ENCODE measurements at regions not wholly inside any gene's neighbourhood (a gene's known extent, or its start where the extent isn't known, plus 50 kb on each side); places are given as distances from the start of the nearest gene placed in this dataset.

DNA sequence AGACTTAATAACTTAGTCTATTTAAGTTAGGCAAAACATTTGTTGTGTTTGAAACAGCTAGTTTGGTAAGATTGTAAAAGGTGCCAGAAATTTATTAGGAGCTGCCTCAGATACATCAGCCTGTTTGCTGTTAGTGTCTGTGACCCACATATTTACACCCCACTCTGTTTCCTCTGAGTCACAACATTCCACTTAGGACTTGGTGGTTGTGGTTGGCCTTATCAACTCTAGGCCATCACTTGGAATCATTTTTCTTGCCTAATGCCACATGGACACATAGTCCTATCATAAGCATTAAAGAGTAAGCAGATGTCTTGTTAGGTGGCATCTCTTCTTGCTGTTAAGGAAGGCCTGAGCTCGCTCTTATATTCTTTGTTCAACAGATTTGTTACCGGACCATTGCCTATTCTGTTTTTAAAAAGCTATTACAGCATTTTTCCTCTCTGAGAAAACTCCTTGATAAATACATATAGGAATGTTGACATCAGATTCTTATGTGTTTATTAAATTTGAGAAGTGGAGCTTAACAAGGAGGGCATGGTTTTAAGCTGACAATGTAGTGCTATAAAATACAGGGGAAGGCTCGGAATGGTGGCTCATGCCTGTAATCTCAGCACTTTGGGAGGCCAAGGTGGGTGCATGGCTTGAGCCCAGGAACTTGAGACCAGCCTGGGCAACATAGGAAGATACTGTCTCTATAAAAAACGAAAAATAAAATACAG lies 51.2 kb upstream of the PGRMC2 start:
- Mint-ChIP-seq H3K4me3 (no peak overlapping the region), H3K9me3 (peaks cover 3% of the 10 kb centered on the region), H3K27me3 (ENCODE audit: low read depth, poor library complexity) (peaks cover 2% of the 10 kb centered on the region), H3K36me3 (ENCODE audit: low read depth) (peaks cover 5% of the 10 kb centered on the region), H3K27ac (no peak overlapping the region), H3K4me1 (no peaks in the 10 kb centered on the region)
- TF ChIP-seq, protein P1, sequence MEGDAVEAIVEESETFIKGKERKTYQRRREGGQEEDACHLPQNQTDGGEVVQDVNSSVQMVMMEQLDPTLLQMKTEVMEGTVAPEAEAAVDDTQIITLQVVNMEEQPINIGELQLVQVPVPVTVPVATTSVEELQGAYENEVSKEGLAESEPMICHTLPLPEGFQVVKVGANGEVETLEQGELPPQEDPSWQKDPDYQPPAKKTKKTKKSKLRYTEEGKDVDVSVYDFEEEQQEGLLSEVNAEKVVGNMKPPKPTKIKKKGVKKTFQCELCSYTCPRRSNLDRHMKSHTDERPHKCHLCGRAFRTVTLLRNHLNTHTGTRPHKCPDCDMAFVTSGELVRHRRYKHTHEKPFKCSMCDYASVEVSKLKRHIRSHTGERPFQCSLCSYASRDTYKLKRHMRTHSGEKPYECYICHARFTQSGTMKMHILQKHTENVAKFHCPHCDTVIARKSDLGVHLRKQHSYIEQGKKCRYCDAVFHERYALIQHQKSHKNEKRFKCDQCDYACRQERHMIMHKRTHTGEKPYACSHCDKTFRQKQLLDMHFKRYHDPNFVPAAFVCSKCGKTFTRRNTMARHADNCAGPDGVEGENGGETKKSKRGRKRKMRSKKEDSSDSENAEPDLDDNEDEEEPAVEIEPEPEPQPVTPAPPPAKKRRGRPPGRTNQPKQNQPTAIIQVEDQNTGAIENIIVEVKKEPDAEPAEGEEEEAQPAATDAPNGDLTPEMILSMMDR (IDR thresholded peaks at IDR 0.05) = no peak
- no peak for DNase-seq

DNA sequence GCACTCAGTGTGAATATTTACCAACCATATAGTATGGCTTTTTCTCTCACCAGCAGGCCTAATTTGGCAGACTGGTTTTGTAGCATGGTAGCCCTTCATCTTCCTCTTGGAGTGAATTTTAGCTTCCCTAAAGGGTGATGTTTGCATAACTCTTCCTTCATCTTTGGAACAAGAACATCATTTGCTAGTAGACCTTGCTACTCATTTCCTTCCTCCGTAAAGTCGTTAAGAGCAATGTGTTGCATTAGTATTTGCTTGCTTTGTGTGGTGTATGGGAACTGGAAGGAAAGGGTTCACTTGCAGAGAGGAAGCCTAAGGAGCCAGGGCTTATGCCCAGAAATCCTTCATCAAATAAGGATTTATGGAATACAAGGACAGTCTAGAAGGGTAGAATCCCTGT lies 50.2 kb upstream of the PGRMC2 start:
- H3K4me1 Mint-ChIP-seq = no peaks in the 10 kb centered on the region
- H3K36me3 Mint-ChIP-seq (ENCODE audit: low read depth) = peaks cover 5% of the 10 kb centered on the region
- H3K27me3 Mint-ChIP-seq (ENCODE audit: low read depth, poor library complexity) = peaks cover 2% of the 10 kb centered on the region
- H3K4me3 Mint-ChIP-seq = no peak overlapping the region
- TF ChIP-seq, protein P1 (IDR thresholded peaks at IDR 0.05) = no peak
- H3K27ac Mint-ChIP-seq = no peak overlapping the region
- no peak for DNase-seq
- peaks cover 3% of the 10 kb centered on the region for H3K9me3 Mint-ChIP-seq

Data from nephron progenitor cell (in vitro differentiated cells).